GM21723 (cell line): ENCODE measurements at regions not wholly inside any gene's neighbourhood (a gene's known extent, or its start where the extent isn't known, plus 50 kb on each side); places are given as distances from the start of the nearest gene placed in this dataset.
"Not testable (repeated sequence)": the region's sequence is repeated elsewhere in the genome, so short reads cannot be mapped to it uniquely, and the experiment has no call there.

Experiments used
- ATAC-seq: cut with Tn5 transposase; IDR thresholded peaks from one replicate; pipeline ENCODE4 v1.9.1; 2021; ENCODE audit warnings: mild to moderate bottlenecking, moderate library complexity; ENCODE audit not compliant: unreplicated experiment

- no peak for ATAC-seq
Measured at GRCh38 chr9:85339338-85339737, 402.4 kb downstream of the AGTPBP1 start.

GRCh38 chr9:85334228-85334627, 407.5 kb downstream of the AGTPBP1 start:
- ATAC-seq: no peak

- no peak for ATAC-seq
Measured at GRCh38 chr9:85332487-85332886, 409.3 kb downstream of the AGTPBP1 start.

GRCh38 chr9:85331626-85332025, 410.1 kb downstream of the AGTPBP1 start:
- ATAC-seq: no peak

GRCh38 chr9:85322592-85322991, 419.2 kb downstream of the AGTPBP1 start:
- no peak for ATAC-seq

- ATAC-seq: no peak
Measured at GRCh38 chr9:85321561-85321960, 420.2 kb downstream of the AGTPBP1 start.

- ATAC-seq: no peak
Measured at GRCh38 chr9:85319936-85320656, 421.7 kb downstream of the AGTPBP1 start.

- not testable (repeated sequence) for ATAC-seq
Measured at GRCh38 chr9:85315535-85315934, 426.2 kb downstream of the AGTPBP1 start.

GRCh38 chr9:85310573-85310972, 431.2 kb downstream of the AGTPBP1 start:
- ATAC-seq: no peak

GRCh38 chr9:85303757-85304134, 438.0 kb downstream of the AGTPBP1 start:
- no peak for ATAC-seq

GRCh38 chr9:85302938-85303756, 438.6 kb downstream of the AGTPBP1 start:
- ATAC-seq: no peak

GRCh38 chr9:85298499-85298898, 443.3 kb downstream of the AGTPBP1 start:
- ATAC-seq: no peak

- ATAC-seq: not testable (repeated sequence)
Measured at GRCh38 chr9:85295244-85295643, 446.5 kb downstream of the AGTPBP1 start.

- ATAC-seq: no peak
Measured at GRCh38 chr9:85292261-85292660, 449.5 kb downstream of the AGTPBP1 start.

- ATAC-seq: no peak
Measured at GRCh38 chr9:85291266-85291665, 450.5 kb downstream of the AGTPBP1 start.

GRCh38 chr9:85290019-85290418, 451.7 kb downstream of the AGTPBP1 start:
- ATAC-seq: no peak

GRCh38 chr9:85289142-85289541, 452.6 kb downstream of the AGTPBP1 start:
- no peak for ATAC-seq

- no peak for ATAC-seq
Measured at GRCh38 chr9:85283421-85283820, 458.3 kb downstream of the AGTPBP1 start.

GRCh38 chr9:85278769-85279168, 463.0 kb downstream of the AGTPBP1 start:
- ATAC-seq: no peak

GRCh38 chr9:85276741-85277140, 465.0 kb downstream of the AGTPBP1 start:
- no peak for ATAC-seq

- no peak for ATAC-seq
Measured at GRCh38 chr9:85269811-85270210, 471.9 kb downstream of the AGTPBP1 start.

GRCh38 chr9:85268131-85268530, 473.6 kb downstream of the AGTPBP1 start:
- no peak for ATAC-seq
